ENCODE measurements at regions not wholly inside any gene's neighbourhood (a gene's known extent, or its start where the extent isn't known, plus 50 kb on each side); places are given as distances from the start of the nearest gene placed in this dataset.

- H2AFZ ChIP-seq (ENCODE audit: low read length), result no peak overlapping the region
- H2BK15ac ChIP-seq (ENCODE audit: low read length), result no peak overlapping the region
- no peaks in the 10 kb centered on the region for H3K9me3 ChIP-seq (ENCODE audit: insufficient read depth in 2 of 2, low read depth in 1 of 2, low read length in 1 of 2)
- H3K4ac ChIP-seq (replicated peaks; ENCODE audit: insufficient read length, low read depth, low read length), result no peak overlapping the region
- no peaks in the 10 kb centered on the region for H3K79me2 ChIP-seq (ENCODE audit: control insufficient read depth in 1 of 2, insufficient read depth in 2 of 2, low read length in 2 of 2)
- H3K4me2 ChIP-seq (ENCODE audit: insufficient read depth in 1 of 2, low read depth in 2 of 2, low read length in 2 of 2), result no peak overlapping the region
- H3K4me1 ChIP-seq (replicated peaks in 1 of 4; ENCODE audit: control insufficient read depth in 3 of 4, insufficient read depth in 4 of 4, low read length in 3 of 4), result peaks cover 0 to 4% (median 0%) of the 10 kb centered on the region in 4 experiments; a peak in 1 of 7 replicates
- WGBS, 2 experiments (ENCODE audit: extremely low coverage in 1 of 2, insufficient coverage in 1 of 2, insufficient read length in 1 of 2, insufficient replicate concordance in 2 of 2, low coverage in 1 of 2, low lambda C conversion rate in 2 of 2, missing lambda C conversion rate in 1 of 2), result 90% methylated on average over 5 of the region's 5 CpGs; no CpG with 5 or more reads in 1 of the 2 experiments
- H3K27me3 ChIP-seq (replicated peaks in 1 of 4; ENCODE audit: control insufficient read depth in 3 of 4, extremely low read depth in 1 of 4, insufficient read depth in 3 of 4, low read length in 3 of 4), result no peaks in the 10 kb centered on the region
- no peak overlapping the region for H2BK5ac ChIP-seq (ENCODE audit: low read depth, low read length)
- no peaks in the 10 kb centered on the region for H3K23me2 ChIP-seq (ENCODE audit: low read depth, low read length)
- POLR2A ChIA-PET (ENCODE audit: partially characterized antibody), result interaction anchor here (0.7 kb wide), 1 partner anchor 12 kb away, joined by 3 read pairs; no protein-coding TSS in a partner anchor
- DNase-seq (ENCODE audit: low read depth in 1 of 2, low spot score in 2 of 2), result no peak
- FAIRE-seq, result no peak
- no peak overlapping the region for H2BK20ac ChIP-seq (ENCODE audit: low read length)
- H2BK120ac ChIP-seq (replicated peaks; ENCODE audit: low read depth, low read length), result no peak overlapping the region
- no peak overlapping the region for H3K9ac ChIP-seq (replicated peaks in 1 of 4; ENCODE audit: extremely low read depth in 1 of 4, low read depth in 3 of 4, low read length in 3 of 4)
- no peak overlapping the region for H2AK5ac ChIP-seq (ENCODE audit: low read depth, low read length)
- H3K36me3 ChIP-seq (ENCODE audit: control insufficient read depth in 2 of 4, insufficient read depth in 4 of 4, low read length in 3 of 4), result no peaks in the 10 kb centered on the region
- no peak overlapping the region for H3K27ac ChIP-seq (ENCODE audit: low read depth, low read length)
- H4K8ac ChIP-seq (ENCODE audit: extremely low read depth, insufficient read depth, low read length), result no peak overlapping the region
- no peak overlapping the region for H4K91ac ChIP-seq (replicated peaks; ENCODE audit: insufficient read length, low read length)
- no peak overlapping the region for H3K14ac ChIP-seq (ENCODE audit: insufficient read length)
- H4K20me1 ChIP-seq (replicated peaks in 1 of 2; ENCODE audit: control insufficient read depth in 1 of 2, insufficient read depth in 2 of 2, low read length in 2 of 2), result no peaks in the 10 kb centered on the region
- no peak overlapping the region for H3K4me3 ChIP-seq (ENCODE audit: extremely low read depth in 1 of 4, insufficient read depth in 2 of 4, low read depth in 3 of 4, low read length in 4 of 4)
- TF ChIP-seq SIRT6 (IDR thresholded peaks at IDR 0.05; ENCODE audit: low read length), result no peak
- TF ChIP-seq SIX5 (IDR thresholded peaks at IDR 0.05; ENCODE audit: low read depth, low read length), result no peak
- TF ChIP-seq KDM4A (IDR thresholded peaks at IDR 0.05; ENCODE audit: low read depth, low read length, severe bottlenecking), result no peak
- H3K56ac ChIP-seq (replicated peaks; ENCODE audit: insufficient read length, low read depth, low read length), result no peak overlapping the region
- no peak overlapping the region for H4K5ac ChIP-seq (ENCODE audit: insufficient read length, low read depth, low read length)
- no peak overlapping the region for H2BK12ac ChIP-seq (ENCODE audit: low read depth, low read length)
- no peak overlapping the region for H3K18ac ChIP-seq (ENCODE audit: extremely low read depth, low read length)
- H3K23ac ChIP-seq (ENCODE audit: insufficient read length), result no peak overlapping the region
- CTCF ChIA-PET (ENCODE audit: partially characterized antibody), result interaction anchor here (0.6 to 1.1 kb wide), 2 partner anchors 10 to 17 kb away, joined by 3 read pairs; no protein-coding TSS in a partner anchor
- H3K79me1 ChIP-seq (ENCODE audit: low read depth, low read length), result no peaks in the 10 kb centered on the region; the same call in 1 of the 2 replicates
These were observed 52.8 kb upstream of the ELK3 start for GRCh38 chr12:96141216-96141912.
